ENCODE measurements at regions not wholly inside any gene's neighbourhood (a gene's known extent, or its start where the extent isn't known, plus 50 kb on each side); places are given as distances from the start of the nearest gene placed in this dataset.

DNA sequence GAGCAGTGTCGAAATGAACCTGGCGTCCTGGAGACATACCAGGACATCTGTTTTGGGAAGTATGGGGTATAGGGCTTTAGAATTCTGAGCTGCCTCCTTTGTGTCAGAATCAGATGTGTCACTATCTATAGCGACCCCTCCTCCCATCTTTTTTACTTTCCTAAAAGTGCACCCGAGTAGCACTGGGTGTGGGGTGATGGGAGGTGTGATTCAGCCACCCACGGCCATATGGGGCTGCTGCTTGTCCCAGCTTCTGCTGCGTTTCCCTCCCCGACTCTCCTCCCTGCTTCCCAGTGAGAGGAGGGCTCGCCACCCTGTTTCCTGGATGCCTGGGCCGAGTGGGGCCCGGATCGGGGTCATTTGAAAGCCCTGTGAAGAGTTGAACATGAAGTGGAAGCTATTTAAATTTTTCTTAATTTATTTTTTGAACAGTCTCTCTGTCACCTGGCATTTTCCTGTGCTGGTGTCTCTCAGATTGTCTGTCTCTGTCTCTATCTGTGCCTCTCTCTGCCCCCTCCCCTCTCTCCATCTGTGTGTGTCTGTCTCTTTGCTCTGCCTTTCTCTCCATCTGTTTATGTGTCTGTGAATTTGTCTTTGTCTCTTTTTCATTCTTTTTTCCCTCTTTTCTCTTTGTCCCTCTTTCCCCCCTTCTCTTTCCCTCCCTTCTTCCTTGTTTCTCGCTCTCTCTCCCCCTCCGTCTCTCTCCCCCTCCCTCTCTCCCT, 638.8 kb upstream of the EEF2KMT start:
- H3K27me3 ChIP-seq (ENCODE audit: control insufficient read depth in 1 of 2, insufficient read depth in 2 of 2, low read length in 2 of 2): peaks cover 0 to 2% of the 10 kb centered on the region in 2 donors
- H3K9me3 ChIP-seq (ENCODE audit: control insufficient read depth in 2 of 2, low read length in 2 of 2): peaks cover 7 to 8% of the 10 kb centered on the region in 2 donors
- H3K36me3 ChIP-seq (ENCODE audit: control insufficient read depth in 2 of 2, insufficient read depth in 2 of 2, low read length in 2 of 2): no peaks in the 10 kb centered on the region
- no peak overlapping the region for H3K27ac ChIP-seq (ENCODE audit: low read length)
- H3K4me3 ChIP-seq (ENCODE audit: low read length in 2 of 2): no peak overlapping the region
- H3K9ac ChIP-seq (ENCODE audit: low read length in 2 of 2): no peak overlapping the region
- no peaks in the 10 kb centered on the region for H3K4me1 ChIP-seq (ENCODE audit: control insufficient read depth, insufficient read depth, low read length)

DNA sequence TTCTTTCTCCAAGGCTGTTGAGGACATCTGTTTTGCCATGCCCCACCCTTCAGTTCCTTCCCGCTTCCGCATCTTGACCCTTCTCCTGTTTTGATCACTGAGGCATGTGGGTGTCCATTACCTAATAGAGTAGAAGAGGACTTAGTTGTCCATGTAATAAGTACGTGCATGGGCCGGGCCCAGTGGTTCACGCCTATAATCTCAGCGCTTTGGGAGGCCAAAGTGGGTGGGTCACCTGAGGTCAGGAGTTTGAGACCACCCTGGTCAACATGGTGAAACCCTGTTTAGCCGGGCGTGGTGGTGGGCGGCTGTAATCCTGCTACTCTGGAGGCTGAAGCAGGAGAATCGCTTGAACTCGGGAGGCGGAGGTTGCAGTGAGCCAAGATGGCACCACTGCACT, 637.8 kb upstream of the EEF2KMT start:
- Histone ChIP-seq H3K4me1 (ENCODE audit: control insufficient read depth, insufficient read depth, low read length) (no peaks in the 10 kb centered on the region), H3K4me3 (ENCODE audit: low read length in 2 of 2) (no peak overlapping the region), H3K36me3 (ENCODE audit: control insufficient read depth in 2 of 2, insufficient read depth in 2 of 2, low read length in 2 of 2) (no peaks in the 10 kb centered on the region), H3K9ac (ENCODE audit: low read length in 2 of 2) (no peak overlapping the region), H3K9me3 (ENCODE audit: control insufficient read depth in 2 of 2, low read length in 2 of 2) (peaks cover 8 to 10% of the 10 kb centered on the region in 2 donors), H3K27ac (ENCODE audit: low read length) (no peak overlapping the region), H3K27me3 (ENCODE audit: control insufficient read depth in 1 of 2, insufficient read depth in 2 of 2, low read length in 2 of 2) (peaks cover 0 to 2% of the 10 kb centered on the region in 2 donors)

DNA sequence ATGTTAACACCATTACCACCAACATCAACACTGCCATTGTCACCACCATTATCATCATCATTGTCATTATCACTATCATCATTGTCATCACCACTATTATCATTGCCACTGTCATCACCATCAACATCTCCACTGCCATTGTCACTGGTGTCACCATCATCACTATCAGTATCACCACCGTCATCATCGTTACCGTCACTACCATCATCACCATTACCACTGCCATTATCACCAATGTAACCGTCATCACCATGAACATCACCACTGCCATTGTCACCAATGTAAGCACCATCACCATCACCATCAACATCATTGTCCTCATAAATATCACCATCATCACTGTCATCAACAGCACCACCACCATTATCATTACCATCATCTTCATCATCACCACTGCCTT, 633.2 kb upstream of the EEF2KMT start:
- no peak overlapping the region for H3K9ac ChIP-seq (ENCODE audit: low read length in 2 of 2)
- H3K27me3 ChIP-seq (ENCODE audit: control insufficient read depth in 1 of 2, insufficient read depth in 2 of 2, low read length in 2 of 2): peaks cover 0 to 2% of the 10 kb centered on the region in 2 donors
- no peaks in the 10 kb centered on the region for H3K4me1 ChIP-seq (ENCODE audit: control insufficient read depth, insufficient read depth, low read length)
- peaks cover 2 to 4% of the 10 kb centered on the region in 2 donors for H3K9me3 ChIP-seq (ENCODE audit: control insufficient read depth in 2 of 2, low read length in 2 of 2)
- no peak overlapping the region for H3K4me3 ChIP-seq (ENCODE audit: low read length in 2 of 2)
- H3K36me3 ChIP-seq (ENCODE audit: control insufficient read depth in 2 of 2, insufficient read depth in 2 of 2, low read length in 2 of 2): no peaks in the 10 kb centered on the region
- no peak overlapping the region for H3K27ac ChIP-seq (ENCODE audit: low read length)

DNA sequence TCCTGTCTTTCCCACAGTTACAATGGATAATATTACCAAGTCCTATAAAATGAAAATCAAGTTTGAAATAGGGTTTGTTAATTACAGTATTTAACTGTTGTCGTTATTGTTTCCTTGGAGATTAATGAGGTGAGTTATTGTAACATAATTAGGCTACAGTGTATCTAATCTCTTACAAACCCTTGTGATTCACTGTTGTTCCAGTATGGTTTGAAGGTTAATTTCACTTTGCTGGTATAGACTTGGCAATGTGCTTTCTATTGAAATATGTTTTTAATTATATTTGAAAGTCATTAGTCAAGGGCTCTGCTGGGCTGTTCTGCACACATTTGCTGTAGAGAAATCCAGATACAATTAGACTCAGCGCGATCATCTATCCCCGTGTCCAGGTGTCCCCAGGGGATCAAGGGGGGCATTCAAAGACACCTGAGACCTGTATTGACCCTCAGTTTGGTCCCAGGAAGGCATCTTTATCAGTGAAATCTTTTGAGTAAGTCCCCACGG, 624.6 kb upstream of the EEF2KMT start:
- Histone ChIP-seq H3K9ac (ENCODE audit: low read length in 2 of 2) (no peak overlapping the region), H3K4me3 (ENCODE audit: low read length in 2 of 2) (no peak overlapping the region), H3K27ac (ENCODE audit: low read length) (no peak overlapping the region), H3K27me3 (ENCODE audit: control insufficient read depth in 1 of 2, insufficient read depth in 2 of 2, low read length in 2 of 2) (no peaks in the 10 kb centered on the region), H3K36me3 (ENCODE audit: control insufficient read depth in 2 of 2, insufficient read depth in 2 of 2, low read length in 2 of 2) (no peaks in the 10 kb centered on the region), H3K9me3 (ENCODE audit: control insufficient read depth in 2 of 2, low read length in 2 of 2) (no peaks in the 10 kb centered on the region), H3K4me1 (ENCODE audit: control insufficient read depth, insufficient read depth, low read length) (no peaks in the 10 kb centered on the region)

DNA sequence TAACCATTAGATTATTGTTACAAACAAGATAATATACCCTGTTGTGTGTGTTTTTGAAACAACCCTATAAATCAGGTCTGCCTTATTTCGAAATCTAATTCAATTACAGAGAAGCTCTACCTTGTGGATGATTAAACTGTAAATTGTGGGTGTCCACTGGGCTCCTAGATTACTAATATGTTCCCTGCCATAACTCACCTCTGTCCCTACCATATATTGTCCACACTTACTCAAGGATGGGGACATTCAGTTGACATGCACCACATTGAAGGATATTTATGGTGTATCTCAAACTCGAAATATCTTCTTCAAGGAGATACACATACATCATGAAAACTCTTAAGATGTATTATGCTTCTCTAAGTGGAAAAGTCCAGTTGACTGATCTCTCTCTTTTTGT, 617.6 kb upstream of the EEF2KMT start:
- Histone ChIP-seq H3K4me1 (ENCODE audit: control insufficient read depth, insufficient read depth, low read length) (no peaks in the 10 kb centered on the region), H3K36me3 (ENCODE audit: control insufficient read depth in 2 of 2, insufficient read depth in 2 of 2, low read length in 2 of 2) (no peaks in the 10 kb centered on the region)

DNA sequence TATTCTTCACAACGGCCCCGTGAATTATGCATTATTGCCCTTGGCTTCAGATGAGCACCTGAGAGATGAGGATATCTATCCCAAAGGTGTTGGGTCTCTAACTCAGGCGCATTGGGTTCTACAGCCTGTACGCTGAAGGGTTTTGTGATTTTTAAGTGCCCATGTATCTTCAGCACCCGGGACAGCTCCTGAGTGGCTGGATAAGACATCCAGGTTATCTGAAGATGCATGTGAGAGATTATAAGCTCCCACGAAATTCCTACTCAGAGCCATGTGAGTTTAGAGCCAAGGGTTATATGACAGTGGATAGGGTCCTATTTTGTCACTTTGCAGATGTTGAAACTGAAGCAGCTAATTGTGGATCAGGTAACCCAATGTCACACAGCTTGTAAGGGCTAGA, 612.3 kb upstream of the EEF2KMT start:
- Histone ChIP-seq H3K27me3 (ENCODE audit: control insufficient read depth in 1 of 2, insufficient read depth in 2 of 2, low read length in 2 of 2) (no peaks in the 10 kb centered on the region), H3K36me3 (ENCODE audit: control insufficient read depth in 2 of 2, insufficient read depth in 2 of 2, low read length in 2 of 2) (no peaks in the 10 kb centered on the region), H3K4me3 (ENCODE audit: low read length in 2 of 2) (no peak overlapping the region), H3K4me1 (ENCODE audit: control insufficient read depth, insufficient read depth, low read length) (no peaks in the 10 kb centered on the region), H3K9me3 (ENCODE audit: control insufficient read depth in 2 of 2, low read length in 2 of 2) (peaks cover 0 to 6% of the 10 kb centered on the region in 2 donors), H3K9ac (ENCODE audit: low read length in 2 of 2) (no peak overlapping the region), H3K27ac (ENCODE audit: low read length) (no peak overlapping the region)

More for the DNA sequence above, 617.6 kb upstream of the EEF2KMT start:
- no peaks in the 10 kb centered on the region for H3K27me3 ChIP-seq (ENCODE audit: control insufficient read depth in 1 of 2, insufficient read depth in 2 of 2, low read length in 2 of 2)
- peaks cover 0 to 2% of the 10 kb centered on the region in 2 donors for H3K9me3 ChIP-seq (ENCODE audit: control insufficient read depth in 2 of 2, low read length in 2 of 2)
- no peak overlapping the region for H3K4me3 ChIP-seq (ENCODE audit: low read length in 2 of 2)
- H3K27ac ChIP-seq (ENCODE audit: low read length): no peak overlapping the region
- no peak overlapping the region for H3K9ac ChIP-seq (ENCODE audit: low read length in 2 of 2)

DNA sequence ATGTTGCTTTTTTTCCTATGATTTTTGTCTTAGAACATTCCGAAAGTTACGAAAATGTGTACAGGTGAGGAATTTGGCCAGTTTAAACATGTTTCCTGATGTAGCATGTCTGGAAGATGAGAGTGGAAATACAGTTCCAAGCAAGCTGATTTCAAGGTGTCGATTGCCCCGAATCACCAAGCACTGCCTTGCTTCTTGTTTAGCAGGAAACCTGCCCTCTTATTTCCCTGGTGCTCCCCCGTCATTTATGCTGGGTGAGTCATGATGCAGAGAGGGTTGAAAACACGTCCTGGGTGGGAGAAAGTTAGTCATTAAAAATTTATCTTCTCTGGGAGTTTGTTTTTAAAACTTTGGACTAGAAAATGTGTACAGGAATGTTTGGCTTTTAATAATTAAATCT, 608.6 kb upstream of the EEF2KMT start:
- Histone ChIP-seq H3K27ac (ENCODE audit: low read length) (no peak overlapping the region), H3K4me3 (ENCODE audit: low read length in 2 of 2) (no peak overlapping the region), H3K4me1 (ENCODE audit: control insufficient read depth, insufficient read depth, low read length) (no peaks in the 10 kb centered on the region), H3K9me3 (ENCODE audit: control insufficient read depth in 2 of 2, low read length in 2 of 2) (peaks cover 3 to 5% of the 10 kb centered on the region in 2 donors), H3K9ac (ENCODE audit: low read length in 2 of 2) (no peak overlapping the region), H3K27me3 (ENCODE audit: control insufficient read depth in 1 of 2, insufficient read depth in 2 of 2, low read length in 2 of 2) (no peaks in the 10 kb centered on the region), H3K36me3 (ENCODE audit: control insufficient read depth in 2 of 2, insufficient read depth in 2 of 2, low read length in 2 of 2) (no peaks in the 10 kb centered on the region)

DNA sequence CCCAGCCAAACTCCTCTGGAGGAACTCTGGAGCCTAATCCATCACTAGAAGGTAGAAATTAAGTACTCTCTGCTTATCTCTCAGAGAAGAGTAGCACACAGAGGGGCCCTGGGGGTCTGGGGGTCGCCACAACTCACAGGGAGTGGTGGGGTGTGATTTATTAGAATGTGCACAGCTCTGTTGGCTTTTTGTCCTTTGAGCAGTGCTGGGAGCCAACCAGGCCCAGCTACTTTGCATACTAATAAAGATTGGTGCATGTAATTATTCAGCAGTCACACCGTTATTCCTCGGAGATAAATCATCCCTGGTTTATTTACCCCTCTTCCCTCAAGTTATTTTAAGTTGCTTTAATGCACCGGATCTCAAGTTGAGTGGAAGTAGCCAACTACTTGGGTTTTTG, 606.7 kb upstream of the EEF2KMT start:
- H3K36me3 ChIP-seq (ENCODE audit: control insufficient read depth in 2 of 2, insufficient read depth in 2 of 2, low read length in 2 of 2): no peaks in the 10 kb centered on the region
- H3K9me3 ChIP-seq (ENCODE audit: control insufficient read depth in 2 of 2, low read length in 2 of 2): peaks cover 0 to 6% of the 10 kb centered on the region in 2 donors
- H3K27me3 ChIP-seq (ENCODE audit: control insufficient read depth in 1 of 2, insufficient read depth in 2 of 2, low read length in 2 of 2): no peaks in the 10 kb centered on the region
- H3K4me3 ChIP-seq (ENCODE audit: low read length in 2 of 2): no peak overlapping the region
- H3K27ac ChIP-seq (ENCODE audit: low read length): no peak overlapping the region
- no peaks in the 10 kb centered on the region for H3K4me1 ChIP-seq (ENCODE audit: control insufficient read depth, insufficient read depth, low read length)
- H3K9ac ChIP-seq (ENCODE audit: low read length in 2 of 2): no peak overlapping the region

DNA sequence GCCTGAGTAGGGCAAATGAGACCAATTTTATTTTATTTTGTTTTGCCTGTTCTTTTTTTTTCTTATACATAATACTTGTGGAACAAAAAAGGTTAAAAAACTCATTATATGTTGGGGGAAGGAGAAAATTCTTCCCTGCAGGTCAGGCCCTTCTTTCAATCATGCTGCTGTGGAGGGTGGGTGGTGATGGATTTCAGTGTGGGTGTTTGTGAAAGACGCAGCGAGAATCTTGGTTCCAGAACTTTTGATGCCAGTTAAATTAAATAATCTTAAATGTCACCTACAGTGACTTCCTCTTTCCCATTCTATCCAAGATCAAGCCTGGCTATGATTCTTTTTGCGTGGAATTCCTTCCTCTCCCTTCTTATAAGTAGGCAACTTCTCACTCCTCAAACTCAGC, 595.8 kb upstream of the EEF2KMT start:
- Histone ChIP-seq H3K4me1 (ENCODE audit: control insufficient read depth, insufficient read depth, low read length) (no peaks in the 10 kb centered on the region), H3K27me3 (ENCODE audit: control insufficient read depth in 1 of 2, insufficient read depth in 2 of 2, low read length in 2 of 2) (no peaks in the 10 kb centered on the region), H3K36me3 (ENCODE audit: control insufficient read depth in 2 of 2, insufficient read depth in 2 of 2, low read length in 2 of 2) (no peaks in the 10 kb centered on the region), H3K27ac (ENCODE audit: low read length) (no peak overlapping the region), H3K4me3 (ENCODE audit: low read length in 2 of 2) (no peak overlapping the region), H3K9me3 (ENCODE audit: control insufficient read depth in 2 of 2, low read length in 2 of 2) (peaks cover 3% of the 10 kb centered on the region in 2 donors), H3K9ac (ENCODE audit: low read length in 2 of 2) (no peak overlapping the region)

DNA sequence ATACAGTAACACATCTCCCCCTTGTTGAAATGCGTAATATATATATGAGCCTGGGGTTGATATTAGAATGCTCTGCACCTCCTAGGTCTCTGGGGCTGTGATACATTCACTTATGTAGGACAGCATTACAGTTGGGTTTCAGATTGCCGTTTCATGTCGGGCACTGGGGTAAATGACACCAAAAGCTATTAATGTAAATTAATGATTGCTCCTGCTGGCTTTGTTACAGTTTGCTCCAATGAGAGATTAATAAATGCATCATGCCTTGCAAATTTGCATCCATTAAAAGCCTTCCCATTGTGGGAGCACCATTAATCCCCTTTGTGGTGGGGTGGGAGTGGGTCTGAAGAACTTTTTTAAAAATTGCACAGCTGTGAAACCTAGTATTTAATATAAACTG, 584.4 kb upstream of the EEF2KMT start:
- H3K27ac ChIP-seq (ENCODE audit: low read length): no peak overlapping the region
- H3K9ac ChIP-seq (ENCODE audit: low read length in 2 of 2): no peak overlapping the region
- H3K9me3 ChIP-seq (ENCODE audit: control insufficient read depth in 2 of 2, low read length in 2 of 2): no peaks in the 10 kb centered on the region
- H3K36me3 ChIP-seq (ENCODE audit: control insufficient read depth in 2 of 2, insufficient read depth in 2 of 2, low read length in 2 of 2): no peaks in the 10 kb centered on the region
- no peaks in the 10 kb centered on the region for H3K4me1 ChIP-seq (ENCODE audit: control insufficient read depth, insufficient read depth, low read length)
- no peaks in the 10 kb centered on the region for H3K27me3 ChIP-seq (ENCODE audit: control insufficient read depth in 1 of 2, insufficient read depth in 2 of 2, low read length in 2 of 2)
- no peak overlapping the region for H3K4me3 ChIP-seq (ENCODE audit: low read length in 2 of 2)

DNA sequence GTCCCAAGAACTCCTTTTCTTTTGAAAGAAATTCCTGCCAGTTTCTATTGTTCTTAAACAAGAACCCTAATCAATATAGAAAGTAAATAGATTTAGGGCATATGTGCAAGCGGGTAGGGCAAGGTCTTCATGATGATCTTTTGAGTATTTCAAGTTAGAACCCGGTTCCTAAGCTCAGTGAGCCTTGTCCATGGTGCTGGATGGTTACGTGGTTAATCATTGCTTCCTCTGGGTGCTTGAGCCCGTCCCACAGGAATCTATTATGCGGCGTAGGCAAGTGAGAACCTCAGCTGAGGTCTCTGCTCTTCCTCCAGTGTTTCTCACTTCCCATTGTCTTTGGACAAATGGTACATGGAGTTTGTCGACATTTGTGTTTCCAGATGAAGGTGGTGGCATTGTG, 580.8 kb upstream of the EEF2KMT start:
- H3K27me3 ChIP-seq (ENCODE audit: control insufficient read depth in 1 of 2, insufficient read depth in 2 of 2, low read length in 2 of 2): no peaks in the 10 kb centered on the region
- no peaks in the 10 kb centered on the region for H3K36me3 ChIP-seq (ENCODE audit: control insufficient read depth in 2 of 2, insufficient read depth in 2 of 2, low read length in 2 of 2)
- H3K9me3 ChIP-seq (ENCODE audit: control insufficient read depth in 2 of 2, low read length in 2 of 2): no peaks in the 10 kb centered on the region
- H3K4me3 ChIP-seq (ENCODE audit: low read length in 2 of 2): no peak overlapping the region
- H3K9ac ChIP-seq (ENCODE audit: low read length in 2 of 2): no peak overlapping the region
- no peak overlapping the region for H3K27ac ChIP-seq (ENCODE audit: low read length)
- H3K4me1 ChIP-seq (ENCODE audit: control insufficient read depth, insufficient read depth, low read length): no peaks in the 10 kb centered on the region
